ENCODE measurements at regions not wholly inside any gene's neighbourhood (a gene's known extent, or its start where the extent isn't known, plus 50 kb on each side); places are given as distances from the start of the nearest gene placed in this dataset.

GRCh38 chr15:81547521-81548132 is 173.6 kb upstream of the TMC3 start:
- Histone ChIP-seq H3K4me2 (ENCODE audit: low read depth, low read length) (no peak overlapping the region), H3F3A (ENCODE audit: insufficient read depth, low read length) (no peaks in the 10 kb centered on the region), H3K9me3 (replicated peaks; ENCODE audit: insufficient read depth, low read length) (no peaks in the 10 kb centered on the region), H3K27me3 (replicated peaks; ENCODE audit: insufficient read depth, low read length) (no peaks in the 10 kb centered on the region), H3K9me2 (replicated peaks; ENCODE audit: insufficient read depth, low read length) (no peaks in the 10 kb centered on the region), H3K9ac (ENCODE audit: low read length) (no peak overlapping the region), H3K4me1 (ENCODE audit: low read length) (no peaks in the 10 kb centered on the region), H3K4me3 (ENCODE audit: low read length) (no peak overlapping the region), H3K36me3 (replicated peaks; ENCODE audit: insufficient read depth, low read length) (no peaks in the 10 kb centered on the region), H2AFZ (ENCODE audit: low read length) (no peak overlapping the region), H3K27ac (ENCODE audit: low read length) (no peak overlapping the region), H3K79me2 (ENCODE audit: low read length) (no peaks in the 10 kb centered on the region), H4K20me1 (ENCODE audit: insufficient read depth, low read length) (no peaks in the 10 kb centered on the region)
- TF ChIP-seq EZH2 (optimal IDR thresholded peaks at IDR 0.05; ENCODE audit: low read depth, low read length), result no peak
- TF ChIP-seq EZH2phosphoT487 (IDR thresholded peaks at IDR 0.05; ENCODE audit: low read length), result no peak
- TF ChIP-seq, protein P1, sequence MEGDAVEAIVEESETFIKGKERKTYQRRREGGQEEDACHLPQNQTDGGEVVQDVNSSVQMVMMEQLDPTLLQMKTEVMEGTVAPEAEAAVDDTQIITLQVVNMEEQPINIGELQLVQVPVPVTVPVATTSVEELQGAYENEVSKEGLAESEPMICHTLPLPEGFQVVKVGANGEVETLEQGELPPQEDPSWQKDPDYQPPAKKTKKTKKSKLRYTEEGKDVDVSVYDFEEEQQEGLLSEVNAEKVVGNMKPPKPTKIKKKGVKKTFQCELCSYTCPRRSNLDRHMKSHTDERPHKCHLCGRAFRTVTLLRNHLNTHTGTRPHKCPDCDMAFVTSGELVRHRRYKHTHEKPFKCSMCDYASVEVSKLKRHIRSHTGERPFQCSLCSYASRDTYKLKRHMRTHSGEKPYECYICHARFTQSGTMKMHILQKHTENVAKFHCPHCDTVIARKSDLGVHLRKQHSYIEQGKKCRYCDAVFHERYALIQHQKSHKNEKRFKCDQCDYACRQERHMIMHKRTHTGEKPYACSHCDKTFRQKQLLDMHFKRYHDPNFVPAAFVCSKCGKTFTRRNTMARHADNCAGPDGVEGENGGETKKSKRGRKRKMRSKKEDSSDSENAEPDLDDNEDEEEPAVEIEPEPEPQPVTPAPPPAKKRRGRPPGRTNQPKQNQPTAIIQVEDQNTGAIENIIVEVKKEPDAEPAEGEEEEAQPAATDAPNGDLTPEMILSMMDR (IDR thresholded peaks at IDR 0.05; ENCODE audit: low read length), result no peak
- DNase-seq, result no peak

DNA sequence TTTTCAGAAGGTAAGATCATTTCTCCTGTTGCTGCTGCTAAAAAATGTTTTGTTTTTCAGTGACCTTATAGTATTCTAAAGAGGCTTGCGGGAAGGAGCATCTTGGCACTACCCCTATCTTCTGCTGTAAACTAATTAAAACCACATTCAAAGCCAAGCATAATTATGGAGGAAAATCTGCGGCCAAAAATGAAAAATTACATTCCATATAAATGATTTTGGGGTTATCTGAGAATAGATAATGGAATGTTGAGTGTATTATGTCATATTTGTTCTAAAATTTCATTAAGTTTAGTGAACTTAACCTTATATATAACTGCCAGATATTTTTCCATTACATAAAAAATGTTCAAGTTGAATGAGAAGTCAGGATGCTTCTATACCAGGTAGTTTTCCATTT is 170.4 kb upstream of the TMC3 start:
- no peak overlapping the region for H3K9ac ChIP-seq (ENCODE audit: low read length)
- no peaks in the 10 kb centered on the region for H3K36me3 ChIP-seq (replicated peaks; ENCODE audit: insufficient read depth, low read length)
- no peak overlapping the region for H3K4me3 ChIP-seq (ENCODE audit: low read length)
- H3K9me3 ChIP-seq (replicated peaks; ENCODE audit: insufficient read depth, low read length), result no peaks in the 10 kb centered on the region
- no peaks in the 10 kb centered on the region for H3K4me1 ChIP-seq (ENCODE audit: low read length)
- no peak for TF ChIP-seq EZH2 (optimal IDR thresholded peaks at IDR 0.05; ENCODE audit: low read depth, low read length)
- no peak for TF ChIP-seq EZH2phosphoT487 (IDR thresholded peaks at IDR 0.05; ENCODE audit: low read length)
- TF ChIP-seq, protein P1 (IDR thresholded peaks at IDR 0.05; ENCODE audit: low read length), result no peak
- H4K20me1 ChIP-seq (ENCODE audit: insufficient read depth, low read length), result no peaks in the 10 kb centered on the region
- H3K4me2 ChIP-seq (ENCODE audit: low read depth, low read length), result no peak overlapping the region
- no peaks in the 10 kb centered on the region for H3F3A ChIP-seq (ENCODE audit: insufficient read depth, low read length)
- no peak overlapping the region for H2AFZ ChIP-seq (ENCODE audit: low read length)
- no peak overlapping the region for H3K27ac ChIP-seq (ENCODE audit: low read length)
- DNase-seq, result no peak
- H3K9me2 ChIP-seq (replicated peaks; ENCODE audit: insufficient read depth, low read length), result no peaks in the 10 kb centered on the region
- no peaks in the 10 kb centered on the region for H3K79me2 ChIP-seq (ENCODE audit: low read length)
- no peaks in the 10 kb centered on the region for H3K27me3 ChIP-seq (replicated peaks; ENCODE audit: insufficient read depth, low read length)

GRCh38 chr15:81540909-81541308 is 166.9 kb upstream of the TMC3 start:
- Histone ChIP-seq H3K9ac (ENCODE audit: low read length) (no peak overlapping the region), H3K27ac (ENCODE audit: low read length) (no peak overlapping the region), H3K4me1 (ENCODE audit: low read length) (no peaks in the 10 kb centered on the region), H3K4me3 (ENCODE audit: low read length) (no peak overlapping the region), H3K79me2 (ENCODE audit: low read length) (no peaks in the 10 kb centered on the region), H3K9me2 (replicated peaks; ENCODE audit: insufficient read depth, low read length) (no peaks in the 10 kb centered on the region), H3F3A (ENCODE audit: insufficient read depth, low read length) (no peaks in the 10 kb centered on the region), H3K36me3 (replicated peaks; ENCODE audit: insufficient read depth, low read length) (no peaks in the 10 kb centered on the region), H4K20me1 (ENCODE audit: insufficient read depth, low read length) (no peaks in the 10 kb centered on the region), H2AFZ (ENCODE audit: low read length) (no peak overlapping the region), H3K27me3 (replicated peaks; ENCODE audit: insufficient read depth, low read length) (no peaks in the 10 kb centered on the region), H3K4me2 (ENCODE audit: low read depth, low read length) (no peak overlapping the region), H3K9me3 (replicated peaks; ENCODE audit: insufficient read depth, low read length) (no peaks in the 10 kb centered on the region)
- TF ChIP-seq, protein P1 (IDR thresholded peaks at IDR 0.05; ENCODE audit: low read length), result no peak
- no peak for TF ChIP-seq EZH2phosphoT487 (IDR thresholded peaks at IDR 0.05; ENCODE audit: low read length)
- TF ChIP-seq EZH2 (optimal IDR thresholded peaks at IDR 0.05; ENCODE audit: low read depth, low read length), result no peak
- DNase-seq, result no peak

Data from MM.1S (cell line).